ENCODE measurements at regions not wholly inside any gene's neighbourhood (a gene's known extent, or its start where the extent isn't known, plus 50 kb on each side); places are given as distances from the start of the nearest gene placed in this dataset.

DNA sequence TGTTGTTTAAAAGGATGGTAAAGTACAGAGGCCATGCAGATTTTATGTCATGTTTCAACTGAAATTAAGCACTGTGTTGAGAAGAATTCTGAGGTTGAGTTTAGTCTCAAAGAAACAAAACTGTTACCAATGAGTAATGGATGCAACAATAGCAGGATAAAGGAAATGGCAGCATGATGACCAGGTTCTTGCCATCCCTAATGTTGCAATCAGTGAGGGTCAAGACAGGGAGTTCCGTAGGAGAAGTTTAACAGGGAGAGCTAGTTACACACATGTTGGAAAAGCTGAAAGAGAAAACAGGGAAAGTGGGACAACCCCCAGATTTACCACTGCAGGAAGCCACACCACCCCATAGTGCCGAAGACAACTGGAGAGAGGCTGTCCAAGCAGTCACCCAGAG lies 343.8 kb upstream of the EPHA4 start:
- TF ChIP-seq HDGF (IDR thresholded peaks at IDR 0.05; ENCODE audit: borderline replicate concordance) (no peak), FOXA1 (IDR thresholded peaks at IDR 0.05) (no peak), FOXK2 (IDR thresholded peaks at IDR 0.05) (no peak), NFRKB (IDR thresholded peaks at IDR 0.05) (no peak), ELF4 (IDR thresholded peaks at IDR 0.05) (no peak), L3MBTL2 (conservative IDR thresholded peaks at IDR 0.05) (no peak), BHLHE40 (IDR thresholded peaks at IDR 0.05; ENCODE audit: borderline replicate concordance) (no peak)
